ENCODE measurements at regions not wholly inside any gene's neighbourhood (a gene's known extent, or its start where the extent isn't known, plus 50 kb on each side); places are given as distances from the start of the nearest gene placed in this dataset.

DNA sequence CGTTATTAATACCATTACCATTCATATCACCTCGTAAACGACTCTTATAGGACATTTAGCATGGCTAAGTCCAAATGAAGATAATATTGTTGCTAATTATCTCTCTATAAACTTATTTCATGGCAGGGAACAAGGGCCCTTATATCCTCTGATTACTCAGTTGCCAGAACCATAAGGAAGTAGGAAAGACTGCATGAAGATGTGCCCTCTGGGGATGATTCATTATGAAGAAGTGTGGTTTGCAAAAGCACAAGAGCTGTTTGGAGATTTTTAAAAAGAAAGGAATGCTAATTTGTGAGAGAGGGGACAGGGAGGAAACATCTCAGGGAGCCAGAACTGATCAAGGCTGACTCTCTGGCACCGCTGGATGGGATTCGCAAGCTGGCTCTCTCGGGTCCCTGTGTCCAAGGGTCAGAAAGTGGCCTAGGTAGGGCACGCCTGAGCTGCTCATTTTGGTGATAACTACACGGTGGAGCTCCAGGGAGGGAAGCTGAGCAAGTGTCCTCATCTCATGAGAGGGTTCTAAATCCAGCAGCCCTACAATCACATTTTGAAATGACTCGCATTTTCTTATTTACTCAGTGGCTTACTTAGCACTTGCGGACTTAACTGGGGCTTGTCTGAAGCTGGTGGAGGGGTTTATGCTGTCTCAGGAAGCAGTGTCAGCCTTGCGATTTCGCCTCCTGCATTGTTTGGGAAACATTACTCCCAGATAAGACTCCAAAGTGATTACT, 136.8 kb downstream of the C5orf15 start:
- DNase-seq (ENCODE audit: low read depth in 4 of 4, low spot score in 3 of 4): no peak

DNA sequence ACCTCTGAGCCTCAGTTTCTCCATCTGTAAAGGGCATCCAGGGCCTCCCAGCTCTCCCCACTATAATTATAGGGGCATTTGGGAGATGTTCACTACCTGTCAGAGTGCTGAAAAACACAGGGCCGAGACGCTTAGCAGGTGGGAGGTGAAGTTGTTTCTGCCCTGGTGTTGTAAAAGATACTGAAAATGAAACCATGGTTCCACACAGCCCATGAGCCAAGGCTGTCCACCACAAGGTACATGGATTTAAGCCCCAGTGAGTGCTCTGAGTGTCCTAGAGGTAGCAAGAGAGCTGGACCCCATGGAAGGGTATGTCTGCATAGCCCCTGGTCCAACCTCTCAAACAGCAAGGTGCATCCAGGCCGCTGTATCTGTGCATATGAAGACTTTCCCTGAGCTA, 137.5 kb downstream of the C5orf15 start:
- DNase-seq (ENCODE audit: low read depth in 4 of 4, low spot score in 3 of 4): no peak

- no peak for DNase-seq (ENCODE audit: low read depth in 4 of 4, low spot score in 3 of 4)
Observed at GRCh38 chr5:133830281-133830680, 138.1 kb downstream of the C5orf15 start.

DNA sequence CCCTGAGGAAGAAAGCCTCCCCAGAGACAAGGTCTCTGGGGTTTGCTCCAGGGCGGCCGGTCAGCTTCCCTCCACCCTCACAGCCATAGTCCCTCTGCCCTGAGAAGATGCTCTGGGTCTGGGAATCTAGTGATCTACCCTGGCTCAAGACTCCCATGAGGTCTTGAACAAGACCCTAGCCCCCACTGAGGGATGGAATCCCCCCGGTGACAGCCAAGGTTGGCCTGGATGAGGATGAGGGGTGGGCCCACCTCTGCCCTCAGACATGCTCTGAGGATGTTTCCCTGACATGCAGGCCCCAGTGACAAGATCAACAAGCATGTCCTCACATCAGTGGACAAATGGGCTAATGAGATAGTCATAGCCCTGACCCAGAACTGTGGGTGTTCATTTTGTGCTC, 138.6 kb downstream of the C5orf15 start:
- DNase-seq (ENCODE audit: low read depth in 4 of 4, low spot score in 3 of 4): no peak

DNA sequence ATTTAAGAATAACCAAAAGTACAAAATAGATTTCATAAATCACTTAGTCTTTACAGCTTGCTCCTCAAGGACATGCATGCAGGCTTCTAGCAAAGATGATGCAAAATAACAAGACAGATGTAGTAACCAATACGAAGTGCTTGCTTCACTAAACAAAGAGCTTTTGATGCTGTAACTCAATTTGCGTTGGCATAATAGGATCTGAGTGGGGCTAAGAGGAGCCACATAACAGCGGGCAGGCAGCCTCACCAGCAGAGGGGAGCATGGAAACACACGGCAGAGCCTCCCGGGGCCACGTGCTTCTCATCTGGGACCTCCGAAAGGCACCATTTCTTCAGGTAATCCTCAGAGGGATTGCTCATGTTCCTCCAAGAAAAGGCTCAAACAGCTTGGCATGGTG, 139.7 kb downstream of the C5orf15 start:
- no peak for DNase-seq (ENCODE audit: low read depth in 4 of 4, low spot score in 3 of 4)

DNA sequence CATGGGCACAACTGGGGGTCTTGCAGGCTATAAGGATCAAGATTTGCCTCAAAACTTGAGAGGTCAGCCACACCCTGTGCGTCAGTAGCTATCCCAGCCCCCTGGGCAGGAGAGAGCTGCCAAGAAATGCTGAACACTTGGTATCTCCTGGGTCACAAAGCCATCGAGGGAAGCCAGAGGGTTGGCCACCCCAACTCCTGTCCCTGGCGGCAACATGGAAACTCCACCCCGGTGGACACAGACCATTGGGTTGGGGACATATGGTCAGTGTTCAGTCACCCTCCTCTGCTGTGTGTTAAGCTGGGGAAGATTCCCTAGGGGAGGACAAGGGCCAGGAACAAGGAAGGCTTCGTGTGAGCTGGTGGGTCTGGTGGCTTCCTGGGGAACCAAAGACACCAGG, 140.6 kb downstream of the C5orf15 start:
- DNase-seq (ENCODE audit: low read depth in 4 of 4, low spot score in 3 of 4): no peak

GRCh38 chr5:133827011-133827410, 141.4 kb downstream of the C5orf15 start:
- DNase-seq (ENCODE audit: low read depth in 4 of 4, low spot score in 3 of 4): no peak

GRCh38 chr5:133825631-133826289, 142.7 kb downstream of the C5orf15 start:
- DNase-seq (ENCODE audit: low read depth in 4 of 4, low spot score in 3 of 4): no peak

- DNase-seq (ENCODE audit: low read depth in 4 of 4, low spot score in 3 of 4): no peak
Observed at GRCh38 chr5:133824661-133825254, 143.7 kb downstream of the C5orf15 start.

DNA sequence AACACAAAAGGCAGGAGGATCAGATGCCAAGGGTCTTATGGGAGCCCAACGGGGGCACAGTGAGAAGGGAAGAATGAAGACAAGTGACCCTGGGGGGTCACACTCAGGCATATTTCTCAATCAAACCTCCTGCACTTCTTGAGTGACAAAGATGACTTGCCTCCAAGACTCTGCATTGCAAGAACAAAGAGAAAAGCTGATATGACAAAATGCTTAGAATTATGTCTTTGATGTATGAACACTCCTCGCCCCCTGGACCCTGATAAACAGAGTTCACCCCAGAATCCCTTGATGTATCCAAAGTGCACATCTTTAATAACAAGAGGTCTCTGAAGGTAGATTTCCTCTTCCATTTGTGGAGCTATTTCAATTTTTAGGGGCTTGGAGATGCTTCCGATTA, 146.5 kb downstream of the C5orf15 start:
- no peak for DNase-seq (ENCODE audit: low read depth in 4 of 4, low spot score in 3 of 4)

DNA sequence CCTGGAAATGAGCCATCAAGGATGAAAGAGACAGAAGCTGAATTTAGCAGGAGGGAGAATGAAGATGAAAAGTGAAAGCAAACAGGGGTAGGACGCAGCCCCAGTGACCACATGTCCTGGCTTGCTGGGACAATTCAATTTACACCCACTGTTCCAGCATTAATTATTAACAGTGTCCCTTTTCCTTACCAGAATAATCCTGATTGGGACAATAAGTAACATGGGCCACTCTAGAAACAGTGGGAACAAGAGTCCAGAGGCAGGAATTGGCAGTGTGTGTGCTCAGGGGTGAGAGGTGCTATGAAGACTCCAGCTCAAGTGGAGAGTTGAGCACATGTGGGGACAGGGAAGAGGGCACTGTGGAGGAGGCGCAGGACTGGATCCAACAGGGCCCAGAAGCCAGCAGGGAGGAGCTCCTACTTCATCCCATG, 147.1 kb downstream of the C5orf15 start:
- DNase-seq (ENCODE audit: low read depth in 4 of 4, low spot score in 3 of 4): no peak

DNA sequence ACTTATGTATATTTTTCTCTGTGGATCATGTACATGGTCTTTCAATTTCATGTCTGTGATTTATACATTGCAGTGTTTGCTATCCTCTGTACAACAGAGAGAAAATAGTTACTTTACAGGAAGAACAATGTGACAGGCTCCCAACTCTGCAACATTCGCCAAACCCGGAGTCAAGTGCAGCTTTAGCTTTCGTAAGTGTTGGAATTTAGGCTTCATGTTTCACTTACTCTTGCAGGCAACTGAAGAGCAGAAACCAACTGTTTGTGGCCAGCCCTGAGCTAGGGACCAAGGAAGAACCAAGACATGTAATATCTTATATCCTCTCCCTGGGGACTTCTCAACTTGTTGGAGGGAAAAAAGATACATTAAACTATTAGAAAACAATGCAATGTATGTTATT, 147.9 kb downstream of the C5orf15 start:
- DNase-seq (ENCODE audit: low read depth in 4 of 4, low spot score in 3 of 4): no peak

- no peak for DNase-seq (ENCODE audit: low read depth in 4 of 4, low spot score in 3 of 4)
Observed at GRCh38 chr5:133819977-133820471, 148.4 kb downstream of the C5orf15 start.

- no peak for DNase-seq (ENCODE audit: low read depth in 4 of 4, low spot score in 3 of 4)
Observed at GRCh38 chr5:133818869-133819600, 149.4 kb downstream of the C5orf15 start.

DNA sequence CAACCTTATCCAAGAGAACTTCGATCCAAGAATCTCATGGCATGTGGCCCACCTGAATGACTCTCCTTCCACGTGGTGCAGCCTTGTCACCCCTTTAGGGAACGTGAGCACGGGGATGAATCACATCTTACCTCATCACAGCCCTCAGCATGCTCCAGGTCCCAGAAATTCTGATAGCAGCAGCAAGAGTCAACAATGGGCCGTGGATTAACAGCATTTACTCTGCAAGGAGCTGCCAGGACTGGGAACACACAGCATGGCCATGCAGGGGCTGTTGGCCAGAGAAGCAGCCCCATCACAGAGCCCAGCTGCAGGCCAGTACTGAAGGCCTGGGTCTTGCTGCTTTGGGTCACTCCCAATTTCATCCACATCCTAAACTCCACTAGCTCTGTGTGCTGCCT, 150.4 kb downstream of the C5orf15 start:
- DNase-seq (ENCODE audit: low read depth in 4 of 4, low spot score in 3 of 4): no peak

- no peak for DNase-seq (ENCODE audit: low read depth in 4 of 4, low spot score in 3 of 4)
Observed at GRCh38 chr5:133817456-133817855, 151.0 kb downstream of the C5orf15 start.

- no peak for DNase-seq (ENCODE audit: low read depth in 4 of 4, low spot score in 3 of 4)
Observed at GRCh38 chr5:133816791-133817190, 151.6 kb downstream of the C5orf15 start.

GRCh38 chr5:133814152-133814551, 154.3 kb downstream of the C5orf15 start:
- no peak for DNase-seq (ENCODE audit: low read depth in 4 of 4, low spot score in 3 of 4)

DNA sequence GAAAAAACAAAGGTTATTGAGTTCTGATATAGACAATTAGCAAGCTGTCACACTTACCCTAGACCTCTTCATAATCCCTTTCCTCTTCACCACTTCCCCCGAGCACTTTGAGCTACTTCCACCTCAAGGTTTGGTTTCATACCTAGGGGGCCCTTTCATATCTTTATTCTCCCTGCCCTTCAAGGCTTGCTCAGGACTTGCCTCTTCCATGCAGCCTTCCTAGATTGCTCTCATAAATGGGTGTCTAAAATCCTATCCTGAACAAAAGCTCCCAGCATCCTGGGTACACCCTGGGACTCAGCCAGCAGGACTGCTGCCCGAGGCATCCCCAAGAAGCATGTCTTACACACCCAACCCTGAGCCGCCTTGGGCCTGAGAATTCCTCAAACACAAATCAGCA, 157.3 kb downstream of the C5orf15 start:
- no peak for DNase-seq (ENCODE audit: low read depth in 4 of 4, low spot score in 3 of 4)

DNA sequence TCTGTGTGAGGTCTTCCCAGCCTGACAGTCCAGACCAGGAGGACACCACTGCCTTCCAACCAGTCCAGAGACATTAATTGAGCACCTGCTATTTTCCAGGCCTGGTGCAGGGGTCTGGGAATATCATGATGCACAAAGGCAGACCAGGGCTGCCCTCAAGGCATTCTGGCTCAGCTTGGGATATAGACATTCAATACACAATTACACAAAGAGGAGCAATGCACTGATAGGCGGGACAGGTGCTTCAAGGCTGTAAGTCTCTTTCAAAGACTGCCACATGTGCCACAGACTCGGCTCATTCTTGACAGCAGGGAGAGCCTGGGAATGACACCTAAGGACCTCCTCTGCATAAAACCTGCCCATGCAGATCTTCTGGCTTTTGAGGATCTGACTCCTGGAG, 158.6 kb downstream of the C5orf15 start:
- no peak for DNase-seq (ENCODE audit: low read depth in 4 of 4, low spot score in 3 of 4)

GRCh38 chr5:133807348-133807747, 161.1 kb downstream of the C5orf15 start:
- DNase-seq (ENCODE audit: low read depth in 4 of 4, low spot score in 3 of 4): no peak

All from right renal pelvis (tissue), 4 donors.